GM23338 (cell line): ENCODE measurements at regions not wholly inside any gene's neighbourhood (a gene's known extent, or its start where the extent isn't known, plus 50 kb on each side); places are given as distances from the start of the nearest gene placed in this dataset.

Experiments used
- ATAC-seq: fragments of 200-7000 bp; cut with Tn5 transposase; 3 replicates; pipeline ENCODE4 v1.9.1; 2020
- DNase-seq: peaks from one replicate; pipeline ENCODE4 v3.0.0-alpha.2; 2015; ENCODE audit warnings: low spot score
- H2AFZ ChIP-seq: fragments of 200-600 bp; sonication (generic); 2 replicates; pipeline ENCODE4 v1.8.0; 2016; ENCODE audit warnings: antibody characterized with exemption, mild to moderate bottlenecking, moderate library complexity
- H3F3A ChIP-seq: fragments of 200-600 bp; sonication (generic); replicated peaks from 2 replicates; pipeline ENCODE4 v1.8.0; 2017; ENCODE audit warnings: antibody characterized with exemption, mixed run types, low read depth
- H3K27ac ChIP-seq: fragments of 200-600 bp; sonication (generic); 2 replicates; pipeline ENCODE4 v1.6.1; 2016; ENCODE audit warnings: low read depth
- H3K27me3 ChIP-seq: fragments of 200-600 bp; sonication (generic); 2 replicates; pipeline ENCODE4 v1.8.0; 2016; ENCODE audit warnings: mild to moderate bottlenecking, mixed run types, moderate library complexity; ENCODE audit not compliant: insufficient read depth
- H3K36me3 ChIP-seq: fragments of 200-600 bp; sonication (generic); 2 replicates; pipeline ENCODE4 v1.8.0; 2016; ENCODE audit warnings: mild to moderate bottlenecking; ENCODE audit not compliant: insufficient read depth
- H3K4me1 ChIP-seq: fragments of 200-600 bp; sonication (generic); 2 replicates; pipeline ENCODE4 v1.8.0; 2016; ENCODE audit warnings: mild to moderate bottlenecking, moderate library complexity; ENCODE audit not compliant: insufficient read depth
- H3K4me2 ChIP-seq: fragments of 200-600 bp; sonication (generic); 2 replicates; pipeline ENCODE4 v1.7.1; 2017; ENCODE audit warnings: mixed run types
- H3K4me3 ChIP-seq: fragments of 200-600 bp; sonication (generic); 2 replicates; pipeline ENCODE4 v1.6.1; 2016; ENCODE audit warnings: mixed run types
- H3K79me2 ChIP-seq: fragments of 200-600 bp; sonication (generic); replicated peaks from 2 replicates; pipeline ENCODE4 v1.8.0; 2017; ENCODE audit warnings: mild to moderate bottlenecking; ENCODE audit not compliant: insufficient read depth
- H3K9me2 ChIP-seq: fragments of 200-600 bp; sonication (generic); 2 replicates; pipeline ENCODE4 v1.8.0; 2017; ENCODE audit not compliant: insufficient read depth
- H4K20me1 ChIP-seq: fragments of 200-600 bp; sonication (generic); replicated peaks from 2 replicates; pipeline ENCODE4 v1.8.0; 2017; ENCODE audit warnings: mild to moderate bottlenecking; ENCODE audit not compliant: insufficient read depth
- H3K27ac Mint-ChIP-seq: 2 replicates; pipeline ENCODE4 v1.8.0; 2020; ENCODE audit warnings: inconsistent platforms, mild to moderate bottlenecking, moderate library complexity, mixed read lengths
- H3K27me3 Mint-ChIP-seq: 3 replicates; pipeline ENCODE4 v1.8.0; 2022; ENCODE audit warnings: low read depth, mild to moderate bottlenecking, moderate library complexity, mixed read lengths, inconsistent platforms; ENCODE audit not compliant: insufficient read depth, poor library complexity
- H3K36me3 Mint-ChIP-seq: 3 replicates; pipeline ENCODE4 v1.8.0; 2021; ENCODE audit warnings: low read depth, mild to moderate bottlenecking, inconsistent platforms, moderate library complexity, mixed read lengths
- H3K4me1 Mint-ChIP-seq: 3 replicates; pipeline ENCODE4 v1.8.0; 2020; ENCODE audit warnings: mild to moderate bottlenecking, inconsistent platforms, mixed read lengths
- H3K4me3 Mint-ChIP-seq: 3 replicates; pipeline ENCODE4 v1.8.0; 2021; ENCODE audit warnings: moderate library complexity, mild to moderate bottlenecking, inconsistent platforms, mixed read lengths
- H3K9me3 Mint-ChIP-seq: 3 replicates; pipeline ENCODE4 v1.8.0; 2020; ENCODE audit warnings: moderate library complexity, mild to moderate bottlenecking, inconsistent platforms, mixed read lengths
- CREB1 ChIP-seq: fragments of 250-450 bp; sonication (Bioruptor Pico); IDR thresholded peaks from 2 replicates; pipeline ENCODE4 v1.5.0; 2020; ENCODE audit warnings: low read depth, mild to moderate bottlenecking, moderate library complexity
- EZH2 ChIP-seq: fragments of 200-600 bp; sonication (generic); IDR thresholded peaks from one replicate; pipeline ENCODE4 v1.8.0; 2017; ENCODE audit warnings: antibody characterized with exemption, mild to moderate bottlenecking, low read depth; ENCODE audit not compliant: unreplicated experiment
- EZH2phosphoT487 ChIP-seq: fragments of 200-600 bp; sonication (generic); IDR thresholded peaks from one replicate; pipeline ENCODE4 v1.8.1; 2018; ENCODE audit warnings: antibody characterized with exemption; ENCODE audit not compliant: unreplicated experiment
- JUNB ChIP-seq: IDR thresholded peaks from one replicate; pipeline ENCODE4 v1.6.1; 2016; ENCODE audit warnings: antibody characterized with exemption; ENCODE audit not compliant: unreplicated experiment
- NANOG ChIP-seq: IDR thresholded peaks from 2 replicates; pipeline ENCODE4 v1.6.1; 2016; ENCODE audit warnings: antibody characterized with exemption, borderline replicate concordance
- STAT1 ChIP-seq: IDR thresholded peaks from one replicate; pipeline ENCODE4 v1.6.1; 2016; ENCODE audit warnings: antibody characterized with exemption; ENCODE audit not compliant: unreplicated experiment
- ZNF114 ChIP-seq: fragments of 250-450 bp; sonication (Bioruptor Pico); IDR thresholded peaks from 2 replicates; pipeline ENCODE4 v1.5.0; 2020; ENCODE audit warnings: mild to moderate bottlenecking, moderate library complexity
- ZNF331 ChIP-seq: fragments of 250-450 bp; sonication (Bioruptor Pico); IDR thresholded peaks from 2 replicates; pipeline ENCODE4 v1.5.0; 2020; ENCODE audit warnings: low read depth, mild to moderate bottlenecking, moderate library complexity
- TF ChIP-seq, protein P1 (sequence below): IDR thresholded peaks from 2 replicates; pipeline ENCODE4 v1.6.1; 2016; ENCODE audit warnings: antibody characterized with exemption
- TF ChIP-seq, protein P2 (sequence below): IDR thresholded peaks from one replicate; pipeline ENCODE4 v1.6.1; 2018; ENCODE audit warnings: antibody characterized with exemption; ENCODE audit not compliant: unreplicated experiment
- TF ChIP-seq, protein P3 (sequence below): fragments of 250-450 bp; sonication (Bioruptor Pico); IDR thresholded peaks from 2 replicates; pipeline ENCODE4 v1.5.0; 2020; ENCODE audit warnings: mild to moderate bottlenecking, moderate library complexity

DNA sequence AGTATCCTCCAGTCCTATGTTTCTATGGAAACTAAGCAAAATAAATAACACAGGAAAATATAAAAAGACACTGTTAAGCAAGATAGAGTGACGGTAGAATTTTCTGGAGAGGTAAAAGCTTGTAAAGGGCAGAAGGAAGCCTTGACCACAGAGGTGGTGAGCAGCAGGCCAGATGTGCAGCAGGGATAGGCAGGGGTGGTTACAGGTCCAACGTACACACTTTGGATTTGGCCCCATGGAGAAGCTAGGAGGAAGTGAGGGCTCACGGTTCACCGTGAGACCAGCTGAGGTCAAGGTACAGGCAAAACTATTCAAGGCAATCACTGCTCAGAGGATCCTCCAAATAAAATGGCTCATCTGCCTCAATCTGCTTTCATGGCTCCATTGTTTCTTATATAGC, 242.8 kb downstream of the B3GLCT start:
- DNase-seq (no peak), ATAC-seq (no peak)
- Mint-ChIP-seq H3K4me1 (peaks cover 4% of the 10 kb centered on the region; the same call in 1 of the 3 replicates), H3K4me3 (no peak overlapping the region), H3K27ac (no peak overlapping the region), H3K9me3 (no peaks in the 10 kb centered on the region), H3K36me3 (no peaks in the 10 kb centered on the region), H3K27me3 (no peaks in the 10 kb centered on the region)
- H4K20me1 ChIP-seq, result no peaks in the 10 kb centered on the region
- no peaks in the 10 kb centered on the region for H3K27me3 ChIP-seq
- H3K9me2 ChIP-seq, result no peaks in the 10 kb centered on the region; the same call in 1 of the 2 replicates
- H3K36me3 ChIP-seq, result no peaks in the 10 kb centered on the region
- H3F3A ChIP-seq, result no peaks in the 10 kb centered on the region
- H2AFZ ChIP-seq, result no peak overlapping the region
- H3K4me2 ChIP-seq, result no peak overlapping the region
- H3K27ac ChIP-seq, result no peak overlapping the region
- no peak overlapping the region for H3K4me3 ChIP-seq
- TF ChIP-seq EZH2phosphoT487, result no peak
- no peak for TF ChIP-seq ZNF114 (CRISPR knock-in tag)
- TF ChIP-seq JUNB, result no peak
- no peak for TF ChIP-seq NANOG
- TF ChIP-seq, protein P1, sequence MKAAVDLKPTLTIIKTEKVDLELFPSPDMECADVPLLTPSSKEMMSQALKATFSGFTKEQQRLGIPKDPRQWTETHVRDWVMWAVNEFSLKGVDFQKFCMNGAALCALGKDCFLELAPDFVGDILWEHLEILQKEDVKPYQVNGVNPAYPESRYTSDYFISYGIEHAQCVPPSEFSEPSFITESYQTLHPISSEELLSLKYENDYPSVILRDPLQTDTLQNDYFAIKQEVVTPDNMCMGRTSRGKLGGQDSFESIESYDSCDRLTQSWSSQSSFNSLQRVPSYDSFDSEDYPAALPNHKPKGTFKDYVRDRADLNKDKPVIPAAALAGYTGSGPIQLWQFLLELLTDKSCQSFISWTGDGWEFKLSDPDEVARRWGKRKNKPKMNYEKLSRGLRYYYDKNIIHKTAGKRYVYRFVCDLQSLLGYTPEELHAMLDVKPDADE, result no peak
- TF ChIP-seq, protein P2, sequence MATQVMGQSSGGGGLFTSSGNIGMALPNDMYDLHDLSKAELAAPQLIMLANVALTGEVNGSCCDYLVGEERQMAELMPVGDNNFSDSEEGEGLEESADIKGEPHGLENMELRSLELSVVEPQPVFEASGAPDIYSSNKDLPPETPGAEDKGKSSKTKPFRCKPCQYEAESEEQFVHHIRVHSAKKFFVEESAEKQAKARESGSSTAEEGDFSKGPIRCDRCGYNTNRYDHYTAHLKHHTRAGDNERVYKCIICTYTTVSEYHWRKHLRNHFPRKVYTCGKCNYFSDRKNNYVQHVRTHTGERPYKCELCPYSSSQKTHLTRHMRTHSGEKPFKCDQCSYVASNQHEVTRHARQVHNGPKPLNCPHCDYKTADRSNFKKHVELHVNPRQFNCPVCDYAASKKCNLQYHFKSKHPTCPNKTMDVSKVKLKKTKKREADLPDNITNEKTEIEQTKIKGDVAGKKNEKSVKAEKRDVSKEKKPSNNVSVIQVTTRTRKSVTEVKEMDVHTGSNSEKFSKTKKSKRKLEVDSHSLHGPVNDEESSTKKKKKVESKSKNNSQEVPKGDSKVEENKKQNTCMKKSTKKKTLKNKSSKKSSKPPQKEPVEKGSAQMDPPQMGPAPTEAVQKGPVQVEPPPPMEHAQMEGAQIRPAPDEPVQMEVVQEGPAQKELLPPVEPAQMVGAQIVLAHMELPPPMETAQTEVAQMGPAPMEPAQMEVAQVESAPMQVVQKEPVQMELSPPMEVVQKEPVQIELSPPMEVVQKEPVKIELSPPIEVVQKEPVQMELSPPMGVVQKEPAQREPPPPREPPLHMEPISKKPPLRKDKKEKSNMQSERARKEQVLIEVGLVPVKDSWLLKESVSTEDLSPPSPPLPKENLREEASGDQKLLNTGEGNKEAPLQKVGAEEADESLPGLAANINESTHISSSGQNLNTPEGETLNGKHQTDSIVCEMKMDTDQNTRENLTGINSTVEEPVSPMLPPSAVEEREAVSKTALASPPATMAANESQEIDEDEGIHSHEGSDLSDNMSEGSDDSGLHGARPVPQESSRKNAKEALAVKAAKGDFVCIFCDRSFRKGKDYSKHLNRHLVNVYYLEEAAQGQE, result no peak
- TF ChIP-seq, protein P3, sequence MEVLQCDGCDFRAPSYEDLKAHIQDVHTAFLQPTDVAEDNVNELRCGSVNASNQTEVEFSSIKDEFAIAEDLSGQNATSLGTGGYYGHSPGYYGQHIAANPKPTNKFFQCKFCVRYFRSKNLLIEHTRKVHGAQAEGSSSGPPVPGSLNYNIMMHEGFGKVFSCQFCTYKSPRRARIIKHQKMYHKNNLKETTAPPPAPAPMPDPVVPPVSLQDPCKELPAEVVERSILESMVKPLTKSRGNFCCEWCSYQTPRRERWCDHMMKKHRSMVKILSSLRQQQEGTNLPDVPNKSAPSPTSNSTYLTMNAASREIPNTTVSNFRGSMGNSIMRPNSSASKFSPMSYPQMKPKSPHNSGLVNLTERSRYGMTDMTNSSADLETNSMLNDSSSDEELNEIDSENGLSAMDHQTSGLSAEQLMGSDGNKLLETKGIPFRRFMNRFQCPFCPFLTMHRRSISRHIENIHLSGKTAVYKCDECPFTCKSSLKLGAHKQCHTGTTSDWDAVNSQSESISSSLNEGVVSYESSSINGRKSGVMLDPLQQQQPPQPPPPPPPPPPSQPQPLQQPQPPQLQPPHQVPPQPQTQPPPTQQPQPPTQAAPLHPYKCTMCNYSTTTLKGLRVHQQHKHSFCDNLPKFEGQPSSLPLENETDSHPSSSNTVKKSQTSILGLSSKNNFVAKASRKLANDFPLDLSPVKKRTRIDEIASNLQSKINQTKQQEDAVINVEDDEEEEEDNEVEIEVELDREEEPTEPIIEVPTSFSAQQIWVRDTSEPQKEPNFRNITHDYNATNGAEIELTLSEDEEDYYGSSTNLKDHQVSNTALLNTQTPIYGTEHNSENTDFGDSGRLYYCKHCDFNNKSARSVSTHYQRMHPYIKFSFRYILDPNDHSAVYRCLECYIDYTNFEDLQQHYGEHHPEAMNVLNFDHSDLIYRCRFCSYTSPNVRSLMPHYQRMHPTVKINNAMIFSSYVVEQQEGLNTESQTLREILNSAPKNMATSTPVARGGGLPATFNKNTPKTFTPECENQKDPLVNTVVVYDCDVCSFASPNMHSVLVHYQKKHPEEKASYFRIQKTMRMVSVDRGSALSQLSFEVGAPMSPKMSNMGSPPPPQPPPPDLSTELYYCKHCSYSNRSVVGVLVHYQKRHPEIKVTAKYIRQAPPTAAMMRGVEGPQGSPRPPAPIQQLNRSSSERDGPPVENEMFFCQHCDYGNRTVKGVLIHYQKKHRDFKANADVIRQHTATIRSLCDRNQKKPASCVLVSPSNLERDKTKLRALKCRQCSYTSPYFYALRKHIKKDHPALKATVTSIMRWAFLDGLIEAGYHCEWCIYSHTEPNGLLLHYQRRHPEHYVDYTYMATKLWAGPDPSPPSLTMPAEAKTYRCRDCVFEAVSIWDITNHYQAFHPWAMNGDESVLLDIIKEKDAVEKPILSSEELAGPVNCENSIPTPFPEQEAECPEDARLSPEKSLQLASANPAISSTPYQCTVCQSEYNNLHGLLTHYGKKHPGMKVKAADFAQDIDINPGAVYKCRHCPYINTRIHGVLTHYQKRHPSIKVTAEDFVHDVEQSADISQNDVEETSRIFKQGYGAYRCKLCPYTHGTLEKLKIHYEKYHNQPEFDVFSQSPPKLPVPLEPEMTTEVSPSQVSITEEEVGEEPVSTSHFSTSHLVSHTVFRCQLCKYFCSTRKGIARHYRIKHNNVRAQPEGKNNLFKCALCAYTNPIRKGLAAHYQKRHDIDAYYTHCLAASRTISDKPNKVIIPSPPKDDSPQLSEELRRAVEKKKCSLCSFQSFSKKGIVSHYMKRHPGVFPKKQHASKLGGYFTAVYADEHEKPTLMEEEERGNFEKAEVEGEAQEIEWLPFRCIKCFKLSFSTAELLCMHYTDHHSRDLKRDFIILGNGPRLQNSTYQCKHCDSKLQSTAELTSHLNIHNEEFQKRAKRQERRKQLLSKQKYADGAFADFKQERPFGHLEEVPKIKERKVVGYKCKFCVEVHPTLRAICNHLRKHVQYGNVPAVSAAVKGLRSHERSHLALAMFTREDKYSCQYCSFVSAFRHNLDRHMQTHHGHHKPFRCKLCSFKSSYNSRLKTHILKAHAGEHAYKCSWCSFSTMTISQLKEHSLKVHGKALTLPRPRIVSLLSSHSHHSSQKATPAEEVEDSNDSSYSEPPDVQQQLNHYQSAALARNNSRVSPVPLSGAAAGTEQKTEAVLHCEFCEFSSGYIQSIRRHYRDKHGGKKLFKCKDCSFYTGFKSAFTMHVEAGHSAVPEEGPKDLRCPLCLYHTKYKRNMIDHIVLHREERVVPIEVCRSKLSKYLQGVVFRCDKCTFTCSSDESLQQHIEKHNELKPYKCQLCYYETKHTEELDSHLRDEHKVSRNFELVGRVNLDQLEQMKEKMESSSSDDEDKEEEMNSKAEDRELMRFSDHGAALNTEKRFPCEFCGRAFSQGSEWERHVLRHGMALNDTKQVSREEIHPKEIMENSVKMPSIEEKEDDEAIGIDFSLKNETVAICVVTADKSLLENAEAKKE (CRISPR knock-in tag), result no peak
- TF ChIP-seq CREB1 (CRISPR knock-in tag), result no peak
- no peak for TF ChIP-seq ZNF331
- no peak for TF ChIP-seq STAT1
- no peak for TF ChIP-seq EZH2
- H3K79me2 ChIP-seq, result no peaks in the 10 kb centered on the region
- no peaks in the 10 kb centered on the region for H3K4me1 ChIP-seq
